NCI-H69 (cell line): ENCODE measurements at regions not wholly inside any gene's neighbourhood (a gene's known extent, or its start where the extent isn't known, plus 50 kb on each side); places are given as distances from the start of the nearest gene placed in this dataset.

ENCODE experiments used
- DNase-seq: peaks from one replicate; lab custom pipeline; 2025; lab: John Stamatoyannopoulos, UW

GRCh38 chr6:168384045-168385036, 56.6 kb upstream of the SMOC2 start:
- DNase-seq = no peak

GRCh38 chr6:168385037-168385759, 55.8 kb upstream of the SMOC2 start:
- peak; percentile 51 for DNase-seq

DNA sequence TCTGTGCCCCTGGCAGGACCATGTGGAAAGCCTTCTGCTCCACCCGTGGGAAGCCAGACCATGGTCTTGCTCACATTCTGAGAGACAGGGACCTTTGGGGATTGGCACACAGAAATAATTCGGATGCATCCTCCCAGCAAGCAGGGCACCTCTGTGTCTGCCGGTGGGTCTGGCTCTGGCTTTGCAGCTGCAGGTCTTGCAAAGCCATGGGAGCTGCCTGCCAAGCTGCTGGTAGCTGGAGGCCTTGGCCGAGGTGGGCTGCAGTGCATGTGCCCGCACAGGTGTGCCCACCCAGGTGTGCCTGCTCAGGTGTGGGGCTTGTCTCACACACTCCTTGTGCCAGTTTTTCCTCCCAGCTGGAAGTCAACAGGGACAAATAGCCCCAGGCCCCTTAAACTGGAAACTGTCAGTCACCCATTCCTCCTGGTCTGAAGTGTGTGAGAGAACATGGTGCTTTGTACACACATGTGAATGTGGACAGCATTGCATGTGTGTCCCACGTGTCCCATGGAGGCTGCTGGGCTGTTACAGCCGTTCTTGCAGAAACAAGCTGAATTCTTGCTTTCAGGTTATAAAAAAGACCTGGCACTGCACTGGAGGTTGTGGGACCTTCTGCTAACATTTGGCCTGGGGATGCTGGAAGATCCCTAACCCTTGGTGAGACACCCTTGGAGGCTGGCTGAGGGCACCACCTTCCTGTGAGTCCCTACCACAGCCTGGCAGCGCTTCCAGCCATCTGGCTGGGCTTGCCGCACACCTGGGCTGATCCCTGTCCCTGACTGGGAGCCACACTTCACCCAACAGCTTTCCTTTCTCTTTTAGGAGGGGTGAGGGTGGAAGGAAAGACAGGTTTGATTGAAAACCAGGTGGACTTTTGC, 54.9 kb upstream of the SMOC2 start:
- DNase-seq = peak; percentile 48

- DNase-seq = no peak
Measured at GRCh38 chr6:168386973-168387372, 54.0 kb upstream of the SMOC2 start.

DNA sequence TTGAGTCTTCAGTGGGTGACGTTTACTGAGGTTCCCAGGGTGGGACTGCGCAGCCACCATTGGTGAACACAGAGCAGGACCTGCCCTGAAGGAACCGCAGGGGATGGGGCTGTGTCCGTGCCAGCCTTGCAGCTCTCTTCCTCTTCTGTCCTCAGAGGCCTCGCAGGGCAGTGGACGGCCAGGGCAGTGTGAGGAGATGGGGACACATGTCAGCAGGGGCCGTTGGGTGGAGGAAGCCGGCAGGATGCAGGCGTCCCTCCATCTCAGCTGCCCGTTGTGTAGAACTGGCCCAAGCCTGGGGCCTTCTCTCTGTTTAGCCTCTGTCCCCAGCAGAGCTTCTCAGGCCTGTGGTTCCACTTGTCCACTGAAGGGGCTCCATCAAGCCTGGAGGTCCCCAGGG, 53.6 kb upstream of the SMOC2 start:
- DNase-seq = no peak

GRCh38 chr6:168387911-168388310, 53.1 kb upstream of the SMOC2 start:
- no peak for DNase-seq

- DNase-seq = peak; percentile 76
Measured at GRCh38 chr6:168388641-168389633, 52.0 kb upstream of the SMOC2 start.

GRCh38 chr6:168390749-168391420, 50.1 kb upstream of the SMOC2 start:
- no peak for DNase-seq
